NCI-H2029 treated with DMSO at 0.1 percent for 48 hours (cell line): ENCODE measurements at regions not wholly inside any gene's neighbourhood (a gene's known extent, or its start where the extent isn't known, plus 50 kb on each side); places are given as distances from the start of the nearest gene placed in this dataset.

Source experiments
- DNase-seq: peaks from one replicate; lab custom pipeline; 2025; lab: John Stamatoyannopoulos, UW

GRCh38 chr2:219897456-219897855 is 270.0 kb downstream of the SLC4A3 start:
- no peak for DNase-seq

- DNase-seq = no peak
Measured at GRCh38 chr2:219901155-219901554, 273.7 kb downstream of the SLC4A3 start.

GRCh38 chr2:219902891-219903552 is 275.6 kb downstream of the SLC4A3 start:
- no peak for DNase-seq

- no peak for DNase-seq
Measured at GRCh38 chr2:219905640-219906039, 278.2 kb downstream of the SLC4A3 start.

DNA sequence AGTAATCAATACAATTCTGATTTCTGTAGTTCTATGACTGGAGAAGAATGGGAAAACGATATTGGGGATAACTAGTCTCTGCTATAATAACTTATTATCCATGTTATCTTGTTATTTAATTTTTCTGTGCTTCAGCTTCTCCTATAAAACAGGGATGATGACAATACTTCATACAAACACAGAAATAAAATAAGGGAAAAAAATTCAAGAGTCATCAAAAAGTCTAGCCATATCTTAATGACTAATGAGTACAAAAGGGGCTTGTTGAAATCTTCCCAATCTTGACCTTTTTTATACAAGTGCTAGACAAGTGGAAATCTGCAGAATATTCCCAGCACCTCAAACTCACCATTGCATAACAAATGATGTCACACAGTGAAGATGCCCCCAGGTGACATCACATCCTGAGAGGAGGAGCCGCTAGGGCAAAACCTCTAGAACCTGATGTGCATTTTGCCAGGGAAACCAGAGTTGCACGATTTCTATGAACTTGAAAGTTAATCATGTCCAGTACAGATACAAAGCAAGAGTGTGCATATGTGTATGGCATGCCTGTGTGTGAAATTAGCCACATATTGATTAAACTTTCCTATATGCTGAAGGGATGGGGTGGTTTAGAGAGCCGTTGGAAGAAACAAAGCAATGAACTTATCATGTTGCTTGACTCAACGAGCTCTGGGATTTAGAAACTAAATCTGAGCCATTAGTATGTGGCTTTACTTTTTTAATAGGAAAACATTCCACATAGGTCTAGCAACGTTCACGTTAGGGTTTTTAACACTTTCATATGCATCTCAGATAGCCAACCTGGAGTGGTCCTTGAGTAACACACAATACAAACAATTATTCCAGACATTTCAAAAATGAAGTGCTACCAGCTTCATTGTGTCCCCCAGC is 278.9 kb downstream of the SLC4A3 start:
- no peak for DNase-seq

DNA sequence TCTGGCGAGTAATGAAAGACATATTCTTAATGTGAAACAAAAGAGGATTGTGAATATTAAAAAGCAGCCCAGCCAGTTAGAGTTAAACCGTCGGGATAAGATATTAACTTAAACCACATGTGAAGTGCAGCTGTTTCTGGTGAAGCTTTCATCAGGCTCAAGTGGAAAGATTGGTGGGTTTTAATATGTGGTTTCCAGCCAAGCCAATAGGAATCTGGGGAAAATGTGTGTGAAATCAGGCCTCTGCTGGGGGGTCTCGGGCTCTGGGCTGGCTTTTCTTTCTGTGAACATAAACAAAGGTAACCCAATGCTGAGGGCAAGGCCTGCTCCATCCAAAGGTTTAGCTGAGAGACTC is 279.6 kb downstream of the SLC4A3 start:
- DNase-seq = no peak

DNA sequence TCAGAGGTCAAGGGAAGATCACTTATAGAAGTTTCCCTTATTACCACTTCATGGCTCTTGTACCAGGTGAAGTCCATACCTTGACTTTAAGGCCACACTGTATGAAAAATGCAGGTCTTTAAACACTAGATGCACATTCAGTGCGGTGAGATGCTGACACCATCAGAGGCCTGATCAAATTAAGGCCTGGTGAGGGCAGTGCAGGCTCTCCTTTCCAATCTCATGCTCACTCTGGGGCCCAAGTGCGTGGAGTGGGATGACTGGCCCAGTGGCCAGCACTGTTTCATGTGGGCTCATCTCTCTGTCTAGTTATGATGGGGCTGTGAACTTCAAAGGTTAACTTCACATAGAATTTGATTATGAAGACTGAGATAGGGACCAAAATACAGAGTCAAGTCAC is 281.1 kb downstream of the SLC4A3 start:
- no peak for DNase-seq

GRCh38 chr2:219911541-219911940 is 284.1 kb downstream of the SLC4A3 start:
- no peak for DNase-seq

DNA sequence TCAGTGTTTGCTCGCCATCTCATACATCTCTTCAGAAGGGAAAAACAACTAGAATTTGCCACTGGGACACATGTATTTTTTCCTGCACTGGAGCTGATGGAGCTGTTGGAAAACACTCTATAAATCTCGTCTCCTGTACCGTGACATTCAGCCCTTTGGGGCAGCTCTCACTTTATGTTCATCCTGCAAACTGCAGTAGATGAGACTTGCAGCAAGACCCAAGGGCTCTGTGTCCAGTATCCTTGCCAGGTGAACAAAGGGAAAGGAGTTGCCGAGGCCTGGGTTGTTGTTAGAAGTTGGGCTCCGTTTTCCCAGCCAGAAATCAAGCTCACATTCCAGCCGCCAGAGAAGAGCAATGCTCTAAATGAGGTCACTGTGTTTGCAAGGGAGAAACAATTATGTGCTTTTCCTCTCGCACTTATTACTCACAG is 285.1 kb downstream of the SLC4A3 start:
- DNase-seq = no peak

- DNase-seq = no peak
Measured at GRCh38 chr2:219914577-219914976, 287.1 kb downstream of the SLC4A3 start.

DNA sequence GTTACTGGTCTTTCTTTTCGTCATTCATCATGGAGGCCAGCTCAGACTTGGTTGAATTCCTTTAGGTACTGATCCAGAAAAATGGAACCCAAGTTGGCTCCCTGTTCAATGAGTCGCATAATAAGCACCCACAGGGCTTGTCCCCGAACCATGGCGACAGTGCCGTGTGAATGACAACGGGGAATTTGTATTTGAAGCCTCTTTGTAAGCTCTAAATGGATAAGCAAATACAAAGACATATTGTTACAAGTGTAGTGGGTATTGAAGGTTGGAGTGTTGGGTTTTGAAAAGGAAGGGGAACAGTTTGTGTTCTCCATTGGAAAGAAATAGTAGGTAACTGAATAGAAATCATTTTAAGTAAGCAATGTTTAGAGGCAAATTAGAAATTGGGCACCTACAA is 288.9 kb downstream of the SLC4A3 start:
- no peak for DNase-seq

GRCh38 chr2:219916726-219917440 is 289.5 kb downstream of the SLC4A3 start:
- DNase-seq = no peak

DNA sequence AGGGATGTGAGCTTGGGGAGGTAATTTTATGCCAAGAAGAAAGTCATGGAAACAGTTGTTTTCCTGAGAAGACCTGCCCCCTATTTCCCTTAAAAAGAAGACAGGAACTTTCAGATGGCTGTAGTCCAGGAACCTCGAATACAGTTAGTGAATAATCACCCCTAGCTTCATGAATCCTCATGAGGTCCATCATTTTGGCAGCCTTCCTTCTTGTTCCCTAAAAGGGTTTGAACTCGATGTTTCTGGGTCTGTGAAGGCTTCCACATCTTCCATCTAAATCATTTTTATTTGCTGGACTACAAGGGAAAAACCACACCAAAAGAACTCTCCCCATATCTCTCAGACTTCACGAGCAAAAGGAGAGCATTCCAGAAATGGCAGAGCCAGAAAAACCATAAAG is 290.8 kb downstream of the SLC4A3 start:
- DNase-seq = no peak

DNA sequence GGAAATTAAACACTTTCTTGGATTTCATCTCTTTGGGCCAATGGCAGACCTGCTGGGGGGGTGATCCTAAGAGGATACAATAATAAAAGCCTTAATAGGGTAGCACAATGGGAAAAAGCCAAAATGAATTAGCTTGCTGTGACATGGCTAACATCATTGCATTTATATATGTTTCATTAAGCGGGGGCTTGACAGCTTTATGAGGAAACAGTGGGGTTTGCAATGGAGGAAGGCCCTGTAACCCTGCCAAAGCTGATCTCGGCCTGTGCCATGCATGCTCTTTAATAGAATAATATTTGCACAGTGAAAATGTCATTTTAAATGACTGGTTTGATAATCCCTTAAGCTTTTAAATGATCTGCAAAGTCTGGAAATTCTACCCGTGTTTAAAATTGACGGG is 291.5 kb downstream of the SLC4A3 start:
- no peak for DNase-seq

DNA sequence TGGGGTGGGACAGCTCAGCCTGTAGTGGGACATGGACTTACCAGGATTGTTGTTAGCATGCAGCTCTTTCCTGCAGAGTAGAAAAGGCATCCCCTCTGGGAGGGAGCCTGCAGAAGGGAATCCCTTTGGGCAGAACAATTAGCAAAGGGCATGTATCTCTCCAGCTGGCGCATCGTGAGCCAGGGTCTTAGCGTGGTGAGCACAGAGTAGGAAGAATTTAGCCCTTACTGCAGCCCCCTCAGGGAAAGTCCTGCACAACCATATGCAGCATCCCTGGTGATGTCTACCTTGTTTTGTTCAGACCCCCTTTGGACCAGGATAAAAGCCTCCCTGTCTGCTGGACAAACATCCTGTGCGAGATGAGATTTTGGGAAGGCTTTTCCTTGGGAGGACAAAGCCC is 292.1 kb downstream of the SLC4A3 start:
- no peak for DNase-seq

DNA sequence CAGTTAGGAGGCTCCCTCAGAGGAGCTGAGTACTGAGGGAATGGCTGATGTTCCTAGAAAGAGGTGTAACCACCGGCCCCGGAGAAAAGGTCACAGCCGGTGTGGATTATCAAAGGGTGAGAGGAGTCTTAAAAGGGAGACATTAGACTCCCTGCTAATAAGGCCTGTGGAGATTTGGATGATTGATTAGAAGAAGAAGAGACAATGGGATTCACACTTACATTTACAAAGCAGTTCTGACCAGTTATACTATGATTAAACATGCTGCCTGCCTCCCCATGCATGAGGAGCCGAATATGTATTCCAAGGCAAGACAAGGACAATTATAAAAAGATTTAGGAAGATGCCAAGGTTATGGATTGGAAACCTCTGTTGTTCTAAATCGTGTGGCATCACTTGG is 302.4 kb downstream of the SLC4A3 start:
- no peak for DNase-seq

DNA sequence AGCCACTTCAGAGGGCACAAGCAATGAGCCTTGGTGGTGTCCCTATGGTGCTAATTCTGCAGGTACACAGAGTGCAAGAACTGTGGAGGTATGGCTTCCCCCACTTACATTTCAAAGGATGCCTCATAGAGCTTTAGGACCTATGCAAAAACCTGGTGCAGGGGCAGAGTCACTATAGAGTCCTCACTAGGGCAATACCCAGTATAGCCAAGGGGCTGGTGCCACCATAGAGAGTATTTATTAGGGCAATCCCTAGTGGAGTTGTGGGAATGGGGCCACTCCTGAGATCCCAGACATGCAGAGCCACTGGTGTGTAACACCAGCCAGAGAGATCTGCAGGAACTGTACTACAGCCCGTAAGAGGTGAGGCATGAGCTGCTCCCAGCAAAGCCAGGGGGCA is 312.2 kb downstream of the SLC4A3 start:
- no peak for DNase-seq

DNA sequence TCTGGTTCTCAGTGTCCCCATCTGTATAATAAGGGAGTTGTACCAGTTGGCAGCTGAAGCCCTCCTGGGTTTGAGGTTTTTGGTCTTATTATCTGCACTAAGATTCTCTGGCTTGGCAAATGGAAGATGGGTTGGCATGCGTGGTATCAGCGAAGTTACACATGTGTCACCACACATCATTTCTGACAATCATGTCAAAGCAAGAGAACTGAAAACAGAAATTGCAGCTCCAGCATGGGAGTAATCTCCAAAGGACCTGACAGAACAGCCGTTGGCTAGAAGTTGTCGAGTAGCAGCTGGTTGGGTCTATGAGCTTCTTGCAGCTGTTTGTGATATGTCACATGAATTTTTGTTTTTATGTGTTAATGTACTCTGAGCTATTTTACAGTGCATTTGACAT is 317.4 kb downstream of the SLC4A3 start:
- DNase-seq = no peak

GRCh38 chr2:219946021-219946420 is 318.6 kb downstream of the SLC4A3 start:
- no peak for DNase-seq

GRCh38 chr2:219946529-219946928 is 319.1 kb downstream of the SLC4A3 start:
- DNase-seq = no peak

DNA sequence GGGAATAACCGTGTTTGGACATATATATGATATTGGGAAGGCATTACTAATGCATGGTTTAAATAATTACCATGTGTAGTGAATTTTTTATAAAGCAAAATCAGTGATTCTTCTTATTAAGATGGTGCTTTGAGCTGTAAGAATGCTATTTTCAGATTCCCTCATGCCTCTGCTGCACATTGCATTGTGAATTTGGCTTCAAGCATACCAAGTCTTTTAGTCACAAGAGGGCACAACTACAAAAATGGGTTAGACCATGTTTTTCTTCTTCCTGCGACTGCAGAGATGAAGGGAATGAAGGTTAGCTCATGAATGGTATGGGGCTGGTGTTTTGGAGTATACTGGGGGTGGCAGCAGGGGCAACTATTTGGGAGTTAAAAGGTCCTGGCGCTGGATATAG is 320.1 kb downstream of the SLC4A3 start:
- no peak for DNase-seq

DNA sequence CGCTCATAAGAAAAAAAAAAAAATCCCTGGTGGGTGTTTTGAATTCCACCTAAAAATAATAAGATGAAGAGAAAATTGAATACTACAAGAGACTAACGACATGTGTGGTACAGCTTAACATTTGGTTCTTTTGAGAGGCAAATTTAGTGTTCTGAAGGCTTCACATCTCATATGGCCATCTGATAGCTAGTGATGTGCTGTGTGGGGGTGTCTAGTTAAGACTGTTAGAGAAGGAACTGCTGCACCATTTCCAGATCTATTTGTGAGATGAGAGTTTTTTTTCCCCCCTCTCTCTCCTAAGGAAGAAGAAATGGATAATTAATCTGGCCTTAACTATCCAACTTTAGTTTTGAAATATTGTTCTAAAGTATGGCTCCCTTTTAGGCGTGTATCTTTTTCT is 321.6 kb downstream of the SLC4A3 start:
- no peak for DNase-seq

DNA sequence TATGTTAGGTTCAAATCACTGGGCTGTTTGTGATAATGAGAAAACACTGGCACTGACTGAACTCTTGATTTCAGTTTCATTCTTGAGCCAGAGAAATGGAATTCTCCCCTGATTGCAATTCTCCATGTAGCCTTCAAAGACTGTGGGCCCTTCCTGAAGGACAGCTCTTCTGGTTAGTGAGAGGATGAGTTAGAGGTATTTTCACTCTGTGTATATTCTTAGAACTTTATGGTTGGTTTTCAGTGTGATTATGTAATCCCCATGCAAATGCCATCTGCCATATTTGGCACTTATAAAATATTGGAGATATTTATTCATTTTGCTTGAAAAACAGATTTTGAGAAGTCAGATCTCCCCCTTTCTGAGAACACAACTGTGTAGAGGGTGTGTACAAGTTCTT is 323.7 kb downstream of the SLC4A3 start:
- DNase-seq = no peak
